ENCODE measurements at regions not wholly inside any gene's neighbourhood (a gene's known extent, or its start where the extent isn't known, plus 50 kb on each side); places are given as distances from the start of the nearest gene placed in this dataset.

GRCh38 chr14:85366226-85366625, 163.7 kb upstream of the FLRT2 start:
- TF ChIP-seq CTCF (IDR thresholded peaks at IDR 0.05; ENCODE audit: insufficient read depth, low read depth, low read length, missing control alignments), result no peak
- no peak overlapping the region for H3K4me3 ChIP-seq (ENCODE audit: low read length)
- no peak for DNase-seq (ENCODE audit: low read depth)

GRCh38 chr14:85380881-85381280, 149.1 kb upstream of the FLRT2 start:
- no peak for TF ChIP-seq CTCF (IDR thresholded peaks at IDR 0.05; ENCODE audit: insufficient read depth, low read depth, low read length, missing control alignments)
- DNase-seq (ENCODE audit: low read depth), result no peak
- no peak overlapping the region for H3K4me3 ChIP-seq (ENCODE audit: low read length)

- no peak overlapping the region for H3K4me3 ChIP-seq (ENCODE audit: low read length)
- TF ChIP-seq CTCF (IDR thresholded peaks at IDR 0.05; ENCODE audit: insufficient read depth, low read depth, low read length, missing control alignments), result no peak
- DNase-seq (ENCODE audit: low read depth), result no peak
Observed at GRCh38 chr14:85382341-85382740, 147.6 kb upstream of the FLRT2 start.

- no peak overlapping the region for H3K4me3 ChIP-seq (ENCODE audit: low read length)
- no peak for TF ChIP-seq CTCF (IDR thresholded peaks at IDR 0.05; ENCODE audit: insufficient read depth, low read depth, low read length, missing control alignments)
- DNase-seq (ENCODE audit: low read depth), result no peak
Observed at GRCh38 chr14:85387181-85387580, 142.8 kb upstream of the FLRT2 start.

- no peak for DNase-seq (ENCODE audit: low read depth)
- no peak overlapping the region for H3K4me3 ChIP-seq (ENCODE audit: low read length)
- TF ChIP-seq CTCF (IDR thresholded peaks at IDR 0.05; ENCODE audit: insufficient read depth, low read depth, low read length, missing control alignments), result no peak
Observed at GRCh38 chr14:85390236-85390635, 139.7 kb upstream of the FLRT2 start.

- TF ChIP-seq CTCF (IDR thresholded peaks at IDR 0.05; ENCODE audit: insufficient read depth, low read depth, low read length, missing control alignments), result no peak
- DNase-seq (ENCODE audit: low read depth), result no peak
- H3K4me3 ChIP-seq (ENCODE audit: low read length), result no peak overlapping the region
Observed at GRCh38 chr14:85391455-85391854, 138.5 kb upstream of the FLRT2 start.

GRCh38 chr14:85391892-85392291, 138.1 kb upstream of the FLRT2 start:
- H3K4me3 ChIP-seq (ENCODE audit: low read length), result no peak overlapping the region
- TF ChIP-seq CTCF (IDR thresholded peaks at IDR 0.05; ENCODE audit: insufficient read depth, low read depth, low read length, missing control alignments), result no peak
- DNase-seq (ENCODE audit: low read depth), result no peak
